Brain microvascular endothelial cell (primary cell): ENCODE measurements at regions not wholly inside any gene's neighbourhood (a gene's known extent, or its start where the extent isn't known, plus 50 kb on each side); places are given as distances from the start of the nearest gene placed in this dataset.
"Not testable (repeated sequence)": the region's sequence is repeated elsewhere in the genome, so short reads cannot be mapped to it uniquely, and the experiment has no call there.

Experiments used
- DNase-seq: peaks from one replicate; pipeline ENCODE4 v3.0.0-alpha.2; 2020
- H3K27ac ChIP-seq: fragments of 250-450 bp; sonication (Bioruptor Pico); 2 replicates; pipeline ENCODE4 v1.5.1; 2020; ENCODE audit warnings: mild to moderate bottlenecking, moderate library complexity
- H3K27me3 ChIP-seq: fragments of 250-450 bp; sonication (Bioruptor Pico); replicated peaks from 2 replicates; pipeline ENCODE4 v1.5.1; 2020; ENCODE audit warnings: mild to moderate bottlenecking
- H3K36me3 ChIP-seq: fragments of 250-450 bp; sonication (Bioruptor Pico); replicated peaks from 2 replicates; pipeline ENCODE4 v1.5.1; 2020; ENCODE audit warnings: mild to moderate bottlenecking
- H3K4me3 ChIP-seq: 2 replicates; pipeline ENCODE4 v1.5.1; 2011; ENCODE audit warnings: low read depth, mild to moderate bottlenecking, control low read depth, low read length, moderate library complexity
- in situ Hi-C: cut with HindIII; loops from 2 replicates; pipeline ENCODE4 v1.10.0; 2017; ENCODE audit warnings: low sequenced_read_pairs, low pct_ligation_motif_present
- TF ChIP-seq, protein P1 (sequence below): IDR thresholded peaks from 2 replicates; pipeline ENCODE4 v1.5.1; 2011; ENCODE audit warnings: low read depth, mild to moderate bottlenecking, moderate library complexity, low read length, control low read depth, inconsistent platforms; ENCODE audit errors: missing control alignments

DNA sequence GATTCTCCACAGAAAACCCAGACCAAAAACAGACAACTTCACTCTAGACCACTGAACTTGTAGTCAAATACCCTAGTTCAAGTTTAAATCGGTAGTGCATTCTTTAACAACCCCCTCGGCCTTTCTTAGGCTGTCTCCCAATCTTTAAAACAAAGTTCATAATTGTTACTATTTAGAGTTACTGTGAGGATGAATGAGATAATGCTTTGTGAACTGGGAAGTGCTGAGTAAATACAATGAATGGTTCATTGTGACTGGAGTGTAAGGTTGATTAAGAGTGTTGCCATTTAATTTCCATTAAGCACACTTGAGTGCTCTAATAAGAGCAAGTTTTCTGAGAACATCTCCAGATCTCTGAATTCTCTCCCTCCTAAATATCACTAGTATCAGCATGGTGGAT is 228.8 kb upstream of the PIK3R1 start:
- DNase-seq = no peak
- TF ChIP-seq, protein P1, sequence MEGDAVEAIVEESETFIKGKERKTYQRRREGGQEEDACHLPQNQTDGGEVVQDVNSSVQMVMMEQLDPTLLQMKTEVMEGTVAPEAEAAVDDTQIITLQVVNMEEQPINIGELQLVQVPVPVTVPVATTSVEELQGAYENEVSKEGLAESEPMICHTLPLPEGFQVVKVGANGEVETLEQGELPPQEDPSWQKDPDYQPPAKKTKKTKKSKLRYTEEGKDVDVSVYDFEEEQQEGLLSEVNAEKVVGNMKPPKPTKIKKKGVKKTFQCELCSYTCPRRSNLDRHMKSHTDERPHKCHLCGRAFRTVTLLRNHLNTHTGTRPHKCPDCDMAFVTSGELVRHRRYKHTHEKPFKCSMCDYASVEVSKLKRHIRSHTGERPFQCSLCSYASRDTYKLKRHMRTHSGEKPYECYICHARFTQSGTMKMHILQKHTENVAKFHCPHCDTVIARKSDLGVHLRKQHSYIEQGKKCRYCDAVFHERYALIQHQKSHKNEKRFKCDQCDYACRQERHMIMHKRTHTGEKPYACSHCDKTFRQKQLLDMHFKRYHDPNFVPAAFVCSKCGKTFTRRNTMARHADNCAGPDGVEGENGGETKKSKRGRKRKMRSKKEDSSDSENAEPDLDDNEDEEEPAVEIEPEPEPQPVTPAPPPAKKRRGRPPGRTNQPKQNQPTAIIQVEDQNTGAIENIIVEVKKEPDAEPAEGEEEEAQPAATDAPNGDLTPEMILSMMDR = no peak
- Histone ChIP-seq H3K4me3 (no peak overlapping the region), H3K27ac (no peak overlapping the region), H3K27me3 (no peaks in the 10 kb centered on the region), H3K36me3 (no peaks in the 10 kb centered on the region)
- in situ Hi-C loops = no loop called here

DNA sequence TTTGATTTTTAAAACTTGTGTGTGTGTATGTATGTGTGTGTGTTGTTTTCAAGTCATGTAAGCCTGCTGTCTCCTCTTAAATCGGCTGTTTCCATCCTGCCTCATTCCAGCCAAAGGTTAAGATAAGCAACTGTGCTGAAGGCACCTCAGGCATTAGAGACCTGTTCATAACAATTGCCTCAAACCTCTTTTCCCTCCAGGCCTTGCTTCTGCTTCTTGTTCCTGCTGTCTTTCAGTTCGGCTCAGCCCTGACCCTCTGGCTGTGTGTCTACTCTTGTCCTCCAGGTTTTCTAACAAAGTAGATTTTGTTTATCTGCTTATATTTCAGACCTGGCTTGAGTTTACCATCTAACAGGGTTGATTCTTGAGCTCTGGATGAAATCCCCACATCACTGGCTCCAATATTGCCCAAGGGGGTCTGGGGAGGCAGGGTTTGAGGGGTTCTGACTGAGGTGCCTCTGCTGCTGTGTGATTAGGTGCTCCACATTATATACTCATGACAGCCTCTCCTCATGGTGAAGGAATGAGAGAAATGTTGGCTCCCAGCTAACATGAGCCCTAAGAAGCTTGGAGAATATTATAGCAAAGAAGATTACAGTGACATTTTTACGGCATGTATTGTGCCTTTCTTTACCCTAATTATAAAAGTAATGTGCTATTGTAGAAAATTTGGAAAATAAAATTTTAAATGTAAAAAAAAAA is 229.7 kb upstream of the PIK3R1 start:
- DNase-seq = no peak
- Histone ChIP-seq H3K27ac (no peak overlapping the region), H3K4me3 (no peak overlapping the region), H3K27me3 (no peaks in the 10 kb centered on the region), H3K36me3 (no peaks in the 10 kb centered on the region)
- TF ChIP-seq, protein P1 = no peak
- in situ Hi-C loops = no loop called here

DNA sequence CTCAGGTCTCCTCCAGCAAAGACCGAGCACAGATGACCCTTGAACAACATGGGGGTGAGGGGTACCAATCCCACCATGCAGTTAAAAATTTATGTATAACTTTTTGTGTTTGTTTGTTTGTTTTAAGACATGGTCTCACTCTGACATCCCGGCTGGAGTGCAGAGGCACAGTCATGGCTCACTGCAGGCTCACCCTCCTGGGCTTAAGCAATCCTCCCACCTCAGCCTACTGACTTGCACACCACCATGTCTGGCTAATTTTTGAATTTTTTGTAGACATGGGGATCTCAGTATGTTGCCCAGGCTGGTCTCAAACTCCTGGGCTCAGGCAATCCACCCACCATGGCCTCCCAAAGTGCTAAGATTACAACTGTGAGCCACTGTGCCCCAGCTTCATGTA is 231.0 kb upstream of the PIK3R1 start:
- no peak overlapping the region for H3K27ac ChIP-seq
- no peak overlapping the region for H3K4me3 ChIP-seq
- H3K36me3 ChIP-seq = no peaks in the 10 kb centered on the region
- TF ChIP-seq, protein P1 = no peak
- in situ Hi-C loops = no loop called here
- no peak for DNase-seq
- no peaks in the 10 kb centered on the region for H3K27me3 ChIP-seq

GRCh38 chr5:67983251-67984110 is 232.1 kb upstream of the PIK3R1 start:
- peak; percentile 39 for DNase-seq
- in situ Hi-C loops = no loop called here

GRCh38 chr5:67982160-67982559 is 233.4 kb upstream of the PIK3R1 start:
- H3K27me3 ChIP-seq, H3K36me3 ChIP-seq, H3K4me3 ChIP-seq, in situ Hi-C loops, DNase-seq, H3K27ac ChIP-seq: not testable (repeated sequence)

More at GRCh38 chr5:67983251-67984110, 232.1 kb upstream of the PIK3R1 start:
- H3K36me3 ChIP-seq = no peaks in the 10 kb centered on the region
- TF ChIP-seq, protein P1 = no peak
- H3K4me3 ChIP-seq = no peak overlapping the region
- H3K27me3 ChIP-seq = no peaks in the 10 kb centered on the region
- H3K27ac ChIP-seq = no peak overlapping the region

DNA sequence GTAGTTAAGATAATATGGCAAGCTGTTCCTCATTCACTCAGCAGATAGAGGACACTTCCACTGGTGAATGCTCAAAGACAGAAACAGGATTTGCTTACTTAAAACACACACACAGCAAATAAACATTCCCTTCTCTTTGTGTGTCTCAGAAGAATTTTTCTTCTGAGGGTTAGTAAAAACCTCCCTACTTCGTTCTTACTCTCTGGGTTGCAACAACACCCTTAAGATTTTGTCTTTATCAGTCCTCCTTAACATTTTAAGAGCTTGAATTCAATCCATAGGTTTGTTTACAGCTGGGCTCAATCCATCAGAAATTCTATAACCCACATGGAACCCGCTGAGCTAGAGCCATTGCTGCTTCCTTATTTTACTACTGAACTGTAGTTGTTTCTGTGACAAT is 237.4 kb upstream of the PIK3R1 start:
- in situ Hi-C loops = no loop called here

More for the DNA sequence above, 237.4 kb upstream of the PIK3R1 start:
- H3K27ac ChIP-seq = no peak overlapping the region
- no peak overlapping the region for H3K4me3 ChIP-seq
- TF ChIP-seq, protein P1 = no peak
- H3K36me3 ChIP-seq = no peaks in the 10 kb centered on the region
- no peak for DNase-seq
- no peaks in the 10 kb centered on the region for H3K27me3 ChIP-seq
